Endothelial cell of umbilical vein (primary cell): ENCODE measurements at regions not wholly inside any gene's neighbourhood (a gene's known extent, or its start where the extent isn't known, plus 50 kb on each side); places are given as distances from the start of the nearest gene placed in this dataset.

Experiments used
- BruUV-seq: library from RNA; stranded (reverse); fragments of 400-500 nt; replicated peaks from 2 replicates; lab custom pipeline; 2021; lab: Mats Ljungman, UMichigan
- CTCF ChIA-PET: fragments of 300-600, 350-600 bp; sonication (Branson Sonifier 250); formaldehyde crosslinking; loops from one replicate; lab custom pipeline; 2021; ENCODE audit warnings: antibody characterized with exemption, inconsistent platforms; lab: Charles Lee
- POLR2A ChIA-PET: fragments of 300-600, 350-600 bp; sonication (Branson Sonifier 250); formaldehyde crosslinking; loops from one replicate; lab custom pipeline; 2021; ENCODE audit warnings: antibody characterized with exemption, inconsistent platforms; lab: Charles Lee
- DNase-seq: peaks from one replicate; pipeline ENCODE4 v3.0.0-alpha.2; 2011; ENCODE audit warnings: low read depth, low spot score
- FAIRE-seq: peaks from 2 replicates; lab custom pipeline; 2011; peaks lifted over from hg19 to GRCh38; lab: Jason Lieb, UNC
- H2AFZ ChIP-seq: 2 replicates; pipeline ENCODE4 v1.6.0; 2012; ENCODE audit warnings: low read depth, low read length, control low read depth, inconsistent platforms
- H3K27ac ChIP-seq: 2 replicates; pipeline ENCODE4 v1.5.1; 2011; ENCODE audit warnings: low read depth, mild to moderate bottlenecking, control low read depth, low read length, moderate library complexity; ENCODE audit not compliant: insufficient read depth
- H3K27me3 ChIP-seq, 2 experiments: 2 replicates each; pipeline versions ENCODE4 v1.6.0 to v1.6.1; 2011; ENCODE audit warnings: low read length in 2 of 2, mixed read lengths in 1 of 2; ENCODE audit not compliant: control insufficient read depth in 2 of 2, insufficient read depth in 2 of 2
- H3K36me3 ChIP-seq, 2 experiments: 2 replicates in 1 of 2; 3 replicates in 1 of 2; pipeline ENCODE4 v1.5.1; 2011; ENCODE audit warnings: low read length in 2 of 2, mild to moderate bottlenecking in 1 of 2, moderate library complexity in 1 of 2; ENCODE audit not compliant: control insufficient read depth in 2 of 2, insufficient read depth in 2 of 2; ENCODE audit errors: extremely low read depth in 1 of 2
- H3K4me1 ChIP-seq: 3 replicates; pipeline ENCODE4 v1.5.1; 2011; ENCODE audit warnings: mild to moderate bottlenecking, low read length; ENCODE audit not compliant: control insufficient read depth, insufficient read depth; ENCODE audit errors: extremely low read depth
- H3K4me2 ChIP-seq: 2 replicates; pipeline ENCODE4 v1.6.1; 2011; ENCODE audit warnings: low read length, control low read depth, mixed read lengths; ENCODE audit not compliant: insufficient read depth
- H3K4me3 ChIP-seq, 3 experiments: fragments of 200-600 bp in 1 of 3; sonication (generic), shearing (Covaris generic) in 1 of 3; replicated peaks in 1 of 3; 2 replicates each; pipeline ENCODE4 v1.5.1; 2011 to 2016; ENCODE audit warnings: control low read depth in 3 of 3, low read length in 3 of 3, mild to moderate bottlenecking in 2 of 3, inconsistent platforms in 1 of 3, low read depth in 1 of 3, moderate library complexity in 1 of 3; ENCODE audit not compliant: insufficient read depth in 1 of 3
- H3K79me2 ChIP-seq: 2 replicates; pipeline ENCODE4 v1.6.0; 2012; ENCODE audit warnings: low read length, inconsistent platforms; ENCODE audit not compliant: control insufficient read depth, insufficient read depth
- H3K9ac ChIP-seq: replicated peaks from 2 replicates; pipeline ENCODE3; 2011; ENCODE audit warnings: low read length, control low read depth; ENCODE audit not compliant: insufficient read depth; ENCODE audit errors: extremely low read depth
- H3K9me1 ChIP-seq: replicated peaks from 3 replicates; pipeline ENCODE4 v1.6.0; 2011; ENCODE audit warnings: mild to moderate bottlenecking, low read length; ENCODE audit not compliant: control insufficient read depth, insufficient read depth; ENCODE audit errors: extremely low read depth
- H3K9me3 ChIP-seq: replicated peaks from 2 replicates; pipeline ENCODE4 v1.5.1; 2012; ENCODE audit warnings: low read length, inconsistent platforms; ENCODE audit not compliant: control insufficient read depth, insufficient read depth
- H4K20me1 ChIP-seq: replicated peaks from 2 replicates; pipeline ENCODE3; 2011; ENCODE audit warnings: mild to moderate bottlenecking, low read length; ENCODE audit not compliant: control insufficient read depth, insufficient read depth; ENCODE audit errors: extremely low read depth
- EZH2 ChIP-seq: IDR thresholded peaks from 2 replicates; pipeline ENCODE4 v1.6.1; 2012; ENCODE audit warnings: borderline replicate concordance, low read depth, mild to moderate bottlenecking, moderate library complexity, low read length, inconsistent platforms; ENCODE audit not compliant: severe bottlenecking
- FOS ChIP-seq: IDR thresholded peaks from 2 replicates; pipeline ENCODE4 v1.6.1; 2011; ENCODE audit warnings: mild to moderate bottlenecking, low read length, moderate library complexity, borderline replicate concordance; ENCODE audit not compliant: insufficient read depth
- GATA2 ChIP-seq: IDR thresholded peaks from 2 replicates; pipeline ENCODE4 v1.7.0; 2011; ENCODE audit warnings: low read depth, mild to moderate bottlenecking, moderate library complexity, mixed read lengths, low read length; ENCODE audit not compliant: insufficient read length, insufficient read depth
- JUN ChIP-seq: IDR thresholded peaks from 2 replicates; pipeline ENCODE4 v1.6.1; 2011; ENCODE audit warnings: borderline replicate concordance, low read depth; ENCODE audit not compliant: insufficient read length, insufficient read depth
- MYC ChIP-seq: IDR thresholded peaks from one replicate; pipeline ENCODE4 v1.6.1; 2011; ENCODE audit warnings: mild to moderate bottlenecking, low read depth, low read length
- POLR2A ChIP-seq: IDR thresholded peaks from 2 replicates; pipeline ENCODE4 v1.6.1; 2012; ENCODE audit warnings: low read depth, mild to moderate bottlenecking, control low read depth, low read length
- POLR2AphosphoS5 ChIP-seq: IDR thresholded peaks from 2 replicates; pipeline ENCODE4 v1.6.1; 2012; ENCODE audit warnings: low read depth, mild to moderate bottlenecking, control low read depth, low read length, moderate library complexity; ENCODE audit not compliant: insufficient read depth
- dilution Hi-C: fragments of 300-500 bp; cut with MboI; formaldehyde crosslinking; loops from one replicate; pipeline ENCODE4 v1.15.0; 2019; ENCODE audit warnings: low sequenced_read_pairs; ENCODE audit not compliant: extremely low pct_ligation_motif_present
- intact Hi-C: fragments of 100-400 bp; cut with micrococcal nuclease; formaldehyde crosslinking; loops from one replicate; pipeline ENCODE4 v1.10.0; 2022
- TF ChIP-seq, protein P1 (sequence below): IDR thresholded peaks from 2 replicates; pipeline ENCODE4 v1.6.1; 2011; ENCODE audit not compliant: insufficient read depth, insufficient read length
- TF ChIP-seq, protein P2 (sequence below), 2 donors: IDR thresholded peaks; 1 replicate in 1 of 2; 2 replicates in 1 of 2; pipeline ENCODE4 v1.5.1; 2011; ENCODE audit warnings: low read length in 2 of 2, mild to moderate bottlenecking in 2 of 2, moderate library complexity in 2 of 2, control low read depth in 1 of 2, inconsistent platforms in 1 of 2, low read depth in 1 of 2; ENCODE audit not compliant: insufficient read depth in 1 of 2; ENCODE audit errors: extremely low read depth in 1 of 2

DNA sequence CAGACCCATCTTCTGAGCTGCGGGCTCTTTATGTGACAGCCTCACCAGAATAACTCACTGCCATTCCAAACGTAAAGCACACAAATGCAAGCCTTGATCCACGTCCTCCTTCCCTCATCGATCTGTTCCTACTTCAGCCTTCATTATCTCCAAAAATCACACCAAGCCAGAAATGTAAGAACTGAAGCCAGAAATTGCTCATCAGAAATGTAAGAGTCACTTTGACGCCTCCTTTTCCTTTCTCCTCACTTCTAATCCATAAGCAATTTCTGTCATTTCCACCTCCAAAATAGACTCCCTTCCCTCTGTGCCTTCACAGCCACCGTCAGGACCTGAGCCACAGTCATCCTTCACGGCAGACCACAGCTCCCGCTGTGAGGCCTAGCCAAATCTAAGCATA is 387.3 kb upstream of the B3GAT1 start:
- Histone ChIP-seq H3K36me3 (no peaks in the 10 kb centered on the region), H3K4me2 (no peak overlapping the region), H4K20me1 (no peaks in the 10 kb centered on the region), H3K27ac (no peak overlapping the region), H3K79me2 (no peaks in the 10 kb centered on the region), H3K9ac (no peak overlapping the region), H3K9me3 (no peaks in the 10 kb centered on the region), H3K4me3 (no peak overlapping the region), H3K9me1 (no peaks in the 10 kb centered on the region), H3K4me1 (no peaks in the 10 kb centered on the region), H2AFZ (no peak overlapping the region), H3K27me3 (no peaks in the 10 kb centered on the region)
- DNase-seq (no peak), FAIRE-seq (no peak)
- dilution Hi-C loops, result no loop called here
- CTCF ChIA-PET, result no interaction called here
- POLR2A ChIA-PET, result no interaction called here
- BruUV-seq, result no TSS peak
- TF ChIP-seq FOS (no peak), POLR2AphosphoS5 (no peak)
- intact Hi-C loops, result no loop called here

DNA sequence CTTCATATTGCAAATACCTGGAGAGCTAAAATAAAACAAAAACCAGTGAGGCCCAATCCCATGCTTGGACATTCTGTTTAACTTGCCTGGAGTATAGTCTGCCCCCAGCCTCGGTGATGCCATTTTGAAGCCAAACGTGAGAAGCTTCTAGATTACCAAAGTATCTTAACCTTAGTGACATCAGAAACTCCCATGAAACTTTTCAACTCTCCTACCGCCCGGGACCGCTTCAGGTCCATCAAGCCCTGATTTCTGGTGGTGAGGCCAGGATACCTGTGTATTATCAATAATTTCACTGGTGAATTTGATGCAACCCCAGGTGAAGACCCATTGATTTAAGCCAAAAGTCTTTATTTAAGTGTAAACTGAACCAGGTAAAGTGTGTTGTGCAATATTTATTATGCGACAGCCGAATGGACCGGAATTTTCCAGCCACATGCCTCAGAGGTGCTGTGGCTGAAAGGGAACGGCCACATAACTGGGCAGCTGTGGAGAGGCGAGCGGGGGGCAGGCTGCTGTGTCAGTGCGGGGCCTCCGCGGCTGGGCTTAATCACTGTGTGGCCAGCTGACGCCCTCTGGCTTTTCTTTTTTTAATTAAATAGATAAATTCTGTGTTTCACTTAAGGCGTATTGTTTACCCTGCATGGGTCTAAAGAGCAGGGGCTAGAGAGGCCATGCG is 385.5 kb upstream of the B3GAT1 start:
- no peaks in the 10 kb centered on the region for H3K79me2 ChIP-seq
- no peak overlapping the region for H3K4me2 ChIP-seq
- DNase-seq, result no peak
- TF ChIP-seq, protein P1, sequence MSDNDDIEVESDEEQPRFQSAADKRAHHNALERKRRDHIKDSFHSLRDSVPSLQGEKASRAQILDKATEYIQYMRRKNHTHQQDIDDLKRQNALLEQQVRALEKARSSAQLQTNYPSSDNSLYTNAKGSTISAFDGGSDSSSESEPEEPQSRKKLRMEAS, result no peak
- TF ChIP-seq POLR2A (no peak), EZH2 (no peak), GATA2 (no peak), JUN (no peak), FOS (no peak), MYC (no peak)
- TF ChIP-seq, protein P2, sequence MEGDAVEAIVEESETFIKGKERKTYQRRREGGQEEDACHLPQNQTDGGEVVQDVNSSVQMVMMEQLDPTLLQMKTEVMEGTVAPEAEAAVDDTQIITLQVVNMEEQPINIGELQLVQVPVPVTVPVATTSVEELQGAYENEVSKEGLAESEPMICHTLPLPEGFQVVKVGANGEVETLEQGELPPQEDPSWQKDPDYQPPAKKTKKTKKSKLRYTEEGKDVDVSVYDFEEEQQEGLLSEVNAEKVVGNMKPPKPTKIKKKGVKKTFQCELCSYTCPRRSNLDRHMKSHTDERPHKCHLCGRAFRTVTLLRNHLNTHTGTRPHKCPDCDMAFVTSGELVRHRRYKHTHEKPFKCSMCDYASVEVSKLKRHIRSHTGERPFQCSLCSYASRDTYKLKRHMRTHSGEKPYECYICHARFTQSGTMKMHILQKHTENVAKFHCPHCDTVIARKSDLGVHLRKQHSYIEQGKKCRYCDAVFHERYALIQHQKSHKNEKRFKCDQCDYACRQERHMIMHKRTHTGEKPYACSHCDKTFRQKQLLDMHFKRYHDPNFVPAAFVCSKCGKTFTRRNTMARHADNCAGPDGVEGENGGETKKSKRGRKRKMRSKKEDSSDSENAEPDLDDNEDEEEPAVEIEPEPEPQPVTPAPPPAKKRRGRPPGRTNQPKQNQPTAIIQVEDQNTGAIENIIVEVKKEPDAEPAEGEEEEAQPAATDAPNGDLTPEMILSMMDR (IDR thresholded peaks at IDR 0.05; ENCODE audit: extremely low read depth in 1 of 2, insufficient read depth in 1 of 2, low read depth in 1 of 2, low read length in 2 of 2), result no peak
- intact Hi-C loops, result no loop called here
- no peaks in the 10 kb centered on the region for H4K20me1 ChIP-seq
- no peak overlapping the region for H3K27ac ChIP-seq
- H3K27me3 ChIP-seq, result no peaks in the 10 kb centered on the region
- ChIA-PET POLR2A (no interaction called here), CTCF (no interaction called here)
- no peak overlapping the region for H3K9ac ChIP-seq
- no peaks in the 10 kb centered on the region for H3K36me3 ChIP-seq
- H3K4me1 ChIP-seq, result no peaks in the 10 kb centered on the region
- BruUV-seq, result no TSS peak
- no peaks in the 10 kb centered on the region for H3K9me1 ChIP-seq
- H3K4me3 ChIP-seq, result no peak overlapping the region
- no peak overlapping the region for H2AFZ ChIP-seq
- dilution Hi-C loops, result no loop called here
- H3K9me3 ChIP-seq, result no peaks in the 10 kb centered on the region
- no peak for FAIRE-seq
